Erythroblast (primary cell): ENCODE measurements at regions not wholly inside any gene's neighbourhood (a gene's known extent, or its start where the extent isn't known, plus 50 kb on each side); places are given as distances from the start of the nearest gene placed in this dataset.

ENCODE experiments used
- GATA1 ChIP-seq: IDR thresholded peaks from 2 replicates; pipeline ENCODE4 v1.6.1; 2011; ENCODE audit warnings: low read depth, mild to moderate bottlenecking, control low read depth, low read length, moderate library complexity
- POLR2A ChIP-seq: IDR thresholded peaks from 2 replicates; pipeline ENCODE4 v1.6.1; 2011; ENCODE audit warnings: mild to moderate bottlenecking, low read length

DNA sequence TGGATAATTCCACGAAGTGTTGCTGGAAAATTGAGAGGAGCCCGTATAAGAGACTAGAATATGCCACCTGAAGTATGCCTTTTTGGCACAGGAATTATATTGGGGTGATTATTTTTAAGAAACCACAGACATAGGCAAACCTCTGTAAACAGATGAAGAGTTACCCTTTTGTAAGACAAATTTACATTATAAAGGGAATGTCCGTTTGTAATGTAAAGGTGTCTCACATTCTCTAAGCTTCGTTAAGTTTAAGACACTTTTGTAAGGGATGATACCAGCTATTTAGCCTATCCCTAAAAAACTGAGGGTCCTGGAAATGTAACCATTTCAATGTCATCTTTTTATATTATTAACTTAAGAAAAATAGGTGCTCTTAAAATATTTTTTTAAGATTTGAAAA, 432.8 kb upstream of the SYT4 start:
- TF ChIP-seq POLR2A (no peak), GATA1 (no peak)
